GM10266 (cell line): ENCODE measurements at regions not wholly inside any gene's neighbourhood (a gene's known extent, or its start where the extent isn't known, plus 50 kb on each side); places are given as distances from the start of the nearest gene placed in this dataset.

Source experiments
- DNase-seq: peaks from one replicate; pipeline ENCODE4 v3.0.0; 2012; ENCODE audit errors: extremely low spot score
- TF ChIP-seq, protein P1 (sequence below): IDR thresholded peaks from 2 replicates; pipeline ENCODE4 v1.5.1; 2012; ENCODE audit warnings: mild to moderate bottlenecking, low read depth; ENCODE audit not compliant: control insufficient read depth, insufficient read depth; ENCODE audit errors: missing control alignments

DNA sequence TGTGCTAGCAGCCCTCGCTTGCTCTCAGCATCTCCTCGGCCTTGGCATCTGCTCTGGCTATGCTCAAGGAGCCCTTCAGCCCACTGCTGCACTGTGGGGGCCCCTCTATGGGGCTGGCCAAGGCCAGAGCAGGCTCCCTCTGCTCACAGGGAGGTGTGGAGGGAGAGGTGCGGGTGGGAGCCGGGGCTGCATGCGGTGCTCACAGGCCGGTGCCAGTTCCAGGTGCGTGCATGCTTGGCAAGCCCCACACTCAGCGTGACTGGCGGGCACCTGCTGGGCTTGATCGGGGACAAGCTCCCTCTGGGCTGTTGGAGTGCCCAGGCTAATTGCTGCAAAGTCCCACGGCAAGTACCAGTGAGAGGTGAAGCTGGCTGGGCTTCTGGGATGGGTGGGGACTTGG lies 170.5 kb downstream of the TRIM36 start:
- TF ChIP-seq, protein P1, sequence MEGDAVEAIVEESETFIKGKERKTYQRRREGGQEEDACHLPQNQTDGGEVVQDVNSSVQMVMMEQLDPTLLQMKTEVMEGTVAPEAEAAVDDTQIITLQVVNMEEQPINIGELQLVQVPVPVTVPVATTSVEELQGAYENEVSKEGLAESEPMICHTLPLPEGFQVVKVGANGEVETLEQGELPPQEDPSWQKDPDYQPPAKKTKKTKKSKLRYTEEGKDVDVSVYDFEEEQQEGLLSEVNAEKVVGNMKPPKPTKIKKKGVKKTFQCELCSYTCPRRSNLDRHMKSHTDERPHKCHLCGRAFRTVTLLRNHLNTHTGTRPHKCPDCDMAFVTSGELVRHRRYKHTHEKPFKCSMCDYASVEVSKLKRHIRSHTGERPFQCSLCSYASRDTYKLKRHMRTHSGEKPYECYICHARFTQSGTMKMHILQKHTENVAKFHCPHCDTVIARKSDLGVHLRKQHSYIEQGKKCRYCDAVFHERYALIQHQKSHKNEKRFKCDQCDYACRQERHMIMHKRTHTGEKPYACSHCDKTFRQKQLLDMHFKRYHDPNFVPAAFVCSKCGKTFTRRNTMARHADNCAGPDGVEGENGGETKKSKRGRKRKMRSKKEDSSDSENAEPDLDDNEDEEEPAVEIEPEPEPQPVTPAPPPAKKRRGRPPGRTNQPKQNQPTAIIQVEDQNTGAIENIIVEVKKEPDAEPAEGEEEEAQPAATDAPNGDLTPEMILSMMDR, result no peak
- no peak for DNase-seq

DNA sequence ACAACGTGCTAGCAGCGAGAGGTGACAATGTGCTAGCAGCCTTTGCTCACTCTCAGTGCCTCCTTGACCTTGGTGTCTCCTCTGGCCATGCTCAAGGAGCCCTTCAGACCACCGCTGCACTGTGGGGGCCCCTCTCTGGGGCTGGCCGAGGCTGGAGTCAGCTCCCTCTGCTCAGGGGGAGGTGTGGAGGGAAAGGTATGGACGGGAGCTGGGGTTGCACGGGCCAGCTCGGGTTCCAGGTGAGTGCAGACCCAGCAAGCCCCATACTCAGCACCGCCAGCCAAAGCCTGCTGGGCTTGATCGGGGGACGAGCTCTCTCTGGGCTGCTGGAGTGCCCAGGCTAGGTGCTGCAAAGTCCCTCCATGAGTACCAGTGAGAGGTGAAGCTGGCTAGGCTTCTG lies 180.2 kb downstream of the TRIM36 start:
- no peak for DNase-seq
- TF ChIP-seq, protein P1, result no peak

DNA sequence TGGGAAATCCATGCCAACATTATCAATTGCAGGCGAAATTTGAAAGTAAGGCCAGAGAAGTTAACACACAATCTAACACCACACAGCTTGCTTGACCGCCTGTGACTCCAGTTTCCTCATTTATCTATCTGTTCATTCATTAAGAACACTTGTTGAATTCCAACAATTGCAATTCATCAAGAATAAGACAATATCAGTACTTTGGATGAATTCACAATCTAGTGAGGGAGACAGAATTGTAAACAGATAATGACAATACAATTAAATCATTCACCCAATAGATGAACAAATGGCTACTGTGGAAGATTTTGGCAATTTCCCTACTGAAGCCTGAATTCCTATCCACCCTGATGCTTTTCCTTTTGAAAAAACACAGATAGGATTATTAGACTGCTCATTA lies 181.6 kb downstream of the TRIM36 start:
- TF ChIP-seq, protein P1, result no peak
- no peak for DNase-seq

DNA sequence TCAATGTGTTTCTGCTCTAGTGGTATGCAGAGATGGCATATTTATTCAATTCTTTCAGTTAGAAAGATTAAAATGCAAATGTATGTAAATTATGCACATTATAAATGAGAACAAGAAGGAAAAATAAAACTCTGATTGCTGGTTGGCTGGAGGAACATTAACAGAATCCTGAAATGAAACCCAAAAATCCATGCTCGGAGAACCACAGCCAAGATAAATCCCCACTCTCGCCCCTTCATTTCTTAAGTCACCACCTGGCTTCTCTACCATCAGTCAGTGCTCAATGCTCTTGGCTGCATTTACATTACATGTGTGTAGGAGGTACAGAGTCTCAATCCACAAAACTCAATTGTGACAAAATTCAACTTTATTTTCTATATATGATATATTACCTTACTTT lies 184.9 kb downstream of the TRIM36 start:
- DNase-seq, result no peak
- TF ChIP-seq, protein P1, result no peak

DNA sequence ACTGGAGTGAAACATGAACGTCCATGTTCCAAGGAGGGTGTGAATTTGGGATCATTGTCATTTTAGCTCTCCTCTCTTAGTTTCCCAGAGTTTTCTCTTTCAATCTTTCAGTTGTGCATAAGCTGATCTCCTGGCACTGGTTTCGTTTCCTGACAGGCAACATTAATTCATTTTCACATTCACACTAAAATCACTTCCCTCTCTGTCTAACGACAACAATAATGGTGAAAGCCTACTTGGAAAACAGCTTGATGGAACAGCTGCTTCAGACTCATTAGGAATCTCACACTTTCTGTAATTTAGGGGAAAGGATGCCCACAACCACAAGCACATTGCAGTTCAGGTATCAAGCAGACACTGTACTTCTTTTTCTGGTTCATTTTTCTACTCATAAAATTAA lies 188.6 kb downstream of the TRIM36 start:
- TF ChIP-seq, protein P1, result no peak
- no peak for DNase-seq

DNA sequence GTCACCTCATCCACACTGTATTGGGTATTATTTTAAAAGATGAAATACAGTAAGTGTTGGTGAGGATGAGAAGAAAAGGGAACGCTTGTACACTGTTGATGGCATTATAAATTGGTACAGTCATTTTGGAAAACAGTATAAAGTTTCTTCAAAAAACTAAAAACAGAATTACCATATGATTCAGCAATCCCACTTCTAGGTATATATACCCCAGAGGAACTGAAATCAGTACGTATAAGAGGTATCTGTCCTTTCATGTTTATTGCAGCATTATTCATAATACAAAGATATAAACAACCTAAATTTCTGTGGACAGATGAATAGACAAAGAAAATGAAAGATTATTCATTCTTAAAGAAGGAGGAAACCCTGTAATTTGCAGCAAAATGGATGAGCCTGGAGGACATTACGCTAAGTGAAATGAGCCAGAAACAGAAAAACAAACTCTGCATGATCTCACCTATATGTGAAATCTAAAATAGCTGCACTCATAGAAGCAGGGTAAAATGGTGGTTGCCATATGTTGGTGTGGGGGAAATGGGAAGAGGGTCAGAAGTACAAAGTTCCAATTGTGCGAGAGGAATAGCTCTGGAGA lies 191.6 kb downstream of the TRIM36 start:
- DNase-seq, result no peak
- TF ChIP-seq, protein P1, result no peak

DNA sequence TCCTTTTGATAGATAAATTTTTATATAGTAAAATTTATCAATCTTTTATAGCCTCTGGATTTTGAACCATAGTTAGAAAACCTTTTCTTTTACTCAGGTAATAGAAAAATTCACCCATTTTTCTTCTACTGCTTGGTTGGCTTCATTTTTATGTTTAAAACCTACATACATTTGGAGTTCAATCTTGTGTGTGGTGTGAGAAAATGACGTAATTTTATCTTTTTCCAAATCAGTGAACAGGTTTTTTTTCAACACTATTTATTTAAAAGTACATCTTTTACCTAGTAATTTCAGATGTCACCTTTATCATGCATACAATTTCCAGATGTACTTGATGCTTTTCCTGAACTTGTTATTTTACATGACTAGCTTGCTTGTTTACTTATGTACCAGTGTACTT lies 200.2 kb downstream of the TRIM36 start:
- TF ChIP-seq, protein P1, result no peak
- DNase-seq, result no peak
